ENCODE measurements at regions not wholly inside any gene's neighbourhood (a gene's known extent, or its start where the extent isn't known, plus 50 kb on each side); places are given as distances from the start of the nearest gene placed in this dataset.

DNA sequence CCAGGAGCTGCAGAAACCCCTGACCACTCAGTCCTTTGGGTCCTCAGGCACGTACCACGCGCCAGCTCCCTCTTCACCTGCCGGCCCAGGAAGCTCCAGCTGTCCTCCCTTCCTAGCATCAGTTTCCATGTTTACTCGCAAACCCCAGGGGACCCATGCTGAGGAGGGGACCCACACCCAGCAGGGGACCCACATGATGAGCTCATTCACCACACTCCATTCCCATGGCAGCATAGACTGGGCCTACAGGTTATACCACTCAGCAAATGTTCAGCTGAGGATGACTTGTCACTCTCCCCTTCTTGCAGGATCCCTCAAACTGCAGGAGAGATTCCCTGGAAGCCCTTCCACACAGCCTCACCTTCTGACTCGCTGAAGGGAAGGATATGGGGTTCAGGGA lies 73.5 kb upstream of the GALNT10 start:
- Histone ChIP-seq H3K23ac (ENCODE audit: low read depth, low read length, poor library complexity) (no peak overlapping the region), H3K4me3 (ENCODE audit: low read length in 2 of 2) (no peak overlapping the region), H3K18ac (ENCODE audit: low read length) (peak overlapping the region; percentile 51), H3K27me3 (ENCODE audit: control insufficient read depth in 3 of 3, insufficient read depth in 3 of 3, low read depth in 1 of 3, low read length in 3 of 3) (no peaks in the 10 kb centered on the region), H3K27ac (replicated peaks; ENCODE audit: low read length) (no peak overlapping the region), H3K9ac (ENCODE audit: low read depth, low read length, poor library complexity) (no peak overlapping the region), H4K91ac (ENCODE audit: low read depth, low read length, poor library complexity) (no peak overlapping the region), H2BK5ac (ENCODE audit: low read length) (no peak overlapping the region), H3K79me1 (ENCODE audit: low read depth, low read length) (no peaks in the 10 kb centered on the region), H3K4me1 (ENCODE audit: control insufficient read depth in 2 of 2, insufficient read depth in 1 of 2, low read depth in 1 of 2, low read length in 2 of 2) (peaks cover 0 to 6% of the 10 kb centered on the region in 2 donors), H3K14ac (ENCODE audit: low read length) (no peak overlapping the region), H2BK120ac (ENCODE audit: low read depth, low read length) (no peak overlapping the region), H3K4ac (ENCODE audit: low read length) (no peak overlapping the region), H2BK12ac (ENCODE audit: low read length) (no peak overlapping the region), H2AFZ (ENCODE audit: low read length) (no peak overlapping the region), H2BK15ac (ENCODE audit: low read length) (no peak overlapping the region), H4K8ac (ENCODE audit: low read depth, low read length) (no peak overlapping the region), H3K36me3 (replicated peaks in 1 of 2; ENCODE audit: control insufficient read depth in 2 of 2, insufficient read depth in 2 of 2, low read length in 2 of 2) (no peaks in the 10 kb centered on the region), H2AK5ac (ENCODE audit: low read depth, low read length) (no peak overlapping the region), H3K4me2 (ENCODE audit: insufficient read depth, low read length, poor library complexity, severe bottlenecking) (no peak overlapping the region), H3K9me3 (replicated peaks in 1 of 2; ENCODE audit: control insufficient read depth in 2 of 2, insufficient read depth in 1 of 2, low read depth in 1 of 2, low read length in 2 of 2) (no peaks in the 10 kb centered on the region)
- no CpG with 5 or more reads among the region's 6 CpGs for WGBS, 2 donors (ENCODE audit: extremely low coverage in 2 of 2, insufficient read length in 2 of 2, insufficient replicate concordance in 1 of 2)
- no peak for DNase-seq (ENCODE audit: low spot score)

GRCh38 chr5:154117930-154118329 lies 72.6 kb upstream of the GALNT10 start:
- Histone ChIP-seq H3K79me1 (ENCODE audit: low read depth, low read length) (no peaks in the 10 kb centered on the region), H2AFZ (ENCODE audit: low read length) (no peak overlapping the region), H3K27me3 (ENCODE audit: control insufficient read depth in 3 of 3, insufficient read depth in 3 of 3, low read depth in 1 of 3, low read length in 3 of 3) (no peaks in the 10 kb centered on the region), H3K4me2 (ENCODE audit: insufficient read depth, low read length, poor library complexity, severe bottlenecking) (no peak overlapping the region), H4K8ac (ENCODE audit: low read depth, low read length) (no peak overlapping the region), H2BK15ac (ENCODE audit: low read length) (no peak overlapping the region), H3K4ac (ENCODE audit: low read length) (no peak overlapping the region), H3K4me3 (ENCODE audit: low read length in 2 of 2) (no peak overlapping the region), H3K18ac (ENCODE audit: low read length) (no peak overlapping the region), H2BK5ac (ENCODE audit: low read length) (no peak overlapping the region), H3K9me3 (replicated peaks in 1 of 2; ENCODE audit: control insufficient read depth in 2 of 2, insufficient read depth in 1 of 2, low read depth in 1 of 2, low read length in 2 of 2) (no peaks in the 10 kb centered on the region), H2BK12ac (ENCODE audit: low read length) (no peak overlapping the region), H3K23ac (ENCODE audit: low read depth, low read length, poor library complexity) (peak overlapping the region; percentile 2), H3K36me3 (replicated peaks in 1 of 2; ENCODE audit: control insufficient read depth in 2 of 2, insufficient read depth in 2 of 2, low read length in 2 of 2) (no peaks in the 10 kb centered on the region), H3K14ac (ENCODE audit: low read length) (no peak overlapping the region), H3K27ac (replicated peaks; ENCODE audit: low read length) (no peak overlapping the region), H3K4me1 (ENCODE audit: control insufficient read depth in 2 of 2, insufficient read depth in 1 of 2, low read depth in 1 of 2, low read length in 2 of 2) (peaks cover 0 to 6% of the 10 kb centered on the region in 2 donors), H2AK5ac (ENCODE audit: low read depth, low read length) (no peak overlapping the region), H3K9ac (ENCODE audit: low read depth, low read length, poor library complexity) (no peak overlapping the region), H2BK120ac (ENCODE audit: low read depth, low read length) (no peak overlapping the region), H4K91ac (ENCODE audit: low read depth, low read length, poor library complexity) (no peak overlapping the region)
- WGBS, 2 donors (ENCODE audit: extremely low coverage in 2 of 2, insufficient read length in 2 of 2, insufficient replicate concordance in 1 of 2): no CpG with 5 or more reads among the region's 3 CpGs
- DNase-seq (ENCODE audit: low spot score): no peak

DNA sequence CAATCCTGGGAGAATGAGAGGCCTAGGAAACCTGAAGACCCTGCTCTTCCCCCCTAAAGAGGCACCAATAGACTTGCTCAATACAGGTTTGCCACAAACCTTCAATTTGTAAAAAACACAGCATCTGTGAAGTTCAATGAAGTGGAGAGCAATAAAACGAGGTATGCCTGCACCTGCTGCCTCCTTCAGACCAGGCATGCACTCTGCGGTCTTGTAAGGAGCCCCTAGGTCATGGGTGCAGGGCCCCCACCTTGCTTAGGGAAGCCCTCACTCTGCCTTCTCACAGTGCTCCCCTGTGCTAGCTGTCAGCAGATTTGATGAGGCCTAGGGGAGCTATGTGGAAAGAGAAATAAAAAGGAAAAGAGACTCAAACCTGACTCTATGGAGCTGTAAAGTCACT lies 72.1 kb upstream of the GALNT10 start:
- H3K9me3 ChIP-seq (replicated peaks in 1 of 2; ENCODE audit: control insufficient read depth in 2 of 2, insufficient read depth in 1 of 2, low read depth in 1 of 2, low read length in 2 of 2): no peaks in the 10 kb centered on the region
- no peak overlapping the region for H3K14ac ChIP-seq (ENCODE audit: low read length)
- no peak overlapping the region for H2AK5ac ChIP-seq (ENCODE audit: low read depth, low read length)
- H2BK5ac ChIP-seq (ENCODE audit: low read length): no peak overlapping the region
- H3K27ac ChIP-seq (replicated peaks; ENCODE audit: low read length): no peak overlapping the region
- no peak overlapping the region for H3K4me3 ChIP-seq (ENCODE audit: low read length in 2 of 2)
- no peak for DNase-seq (ENCODE audit: low spot score)
- H4K91ac ChIP-seq (ENCODE audit: low read depth, low read length, poor library complexity): no peak overlapping the region
- no peak overlapping the region for H3K4me2 ChIP-seq (ENCODE audit: insufficient read depth, low read length, poor library complexity, severe bottlenecking)
- H2BK120ac ChIP-seq (ENCODE audit: low read depth, low read length): no peak overlapping the region
- no peaks in the 10 kb centered on the region for H3K27me3 ChIP-seq (ENCODE audit: control insufficient read depth in 3 of 3, insufficient read depth in 3 of 3, low read depth in 1 of 3, low read length in 3 of 3)
- H3K23ac ChIP-seq (ENCODE audit: low read depth, low read length, poor library complexity): no peak overlapping the region
- peak overlapping the region; percentile 1 for H2AFZ ChIP-seq (ENCODE audit: low read length)
- no CpG with 5 or more reads among the region's 2 CpGs for WGBS, 2 donors (ENCODE audit: extremely low coverage in 2 of 2, insufficient read length in 2 of 2, insufficient replicate concordance in 1 of 2)
- no peaks in the 10 kb centered on the region for H3K36me3 ChIP-seq (replicated peaks in 1 of 2; ENCODE audit: control insufficient read depth in 2 of 2, insufficient read depth in 2 of 2, low read length in 2 of 2)
- no peaks in the 10 kb centered on the region for H3K79me1 ChIP-seq (ENCODE audit: low read depth, low read length)
- H3K4ac ChIP-seq (ENCODE audit: low read length): no peak overlapping the region
- H4K8ac ChIP-seq (ENCODE audit: low read depth, low read length): no peak overlapping the region
- no peak overlapping the region for H2BK12ac ChIP-seq (ENCODE audit: low read length)
- H3K18ac ChIP-seq (ENCODE audit: low read length): no peak overlapping the region
- peaks cover 0 to 6% of the 10 kb centered on the region in 2 donors for H3K4me1 ChIP-seq (ENCODE audit: control insufficient read depth in 2 of 2, insufficient read depth in 1 of 2, low read depth in 1 of 2, low read length in 2 of 2)
- no peak overlapping the region for H3K9ac ChIP-seq (ENCODE audit: low read depth, low read length, poor library complexity)
- no peak overlapping the region for H2BK15ac ChIP-seq (ENCODE audit: low read length)

GRCh38 chr5:154118893-154119336 lies 71.6 kb upstream of the GALNT10 start:
- no peak overlapping the region for H3K23ac ChIP-seq (ENCODE audit: low read depth, low read length, poor library complexity)
- no peak overlapping the region for H4K8ac ChIP-seq (ENCODE audit: low read depth, low read length)
- no peaks in the 10 kb centered on the region for H3K27me3 ChIP-seq (ENCODE audit: control insufficient read depth in 3 of 3, insufficient read depth in 3 of 3, low read depth in 1 of 3, low read length in 3 of 3)
- no peaks in the 10 kb centered on the region for H3K79me1 ChIP-seq (ENCODE audit: low read depth, low read length)
- no peak overlapping the region for H2BK12ac ChIP-seq (ENCODE audit: low read length)
- H3K9me3 ChIP-seq (replicated peaks in 1 of 2; ENCODE audit: control insufficient read depth in 2 of 2, insufficient read depth in 1 of 2, low read depth in 1 of 2, low read length in 2 of 2): no peaks in the 10 kb centered on the region
- H2BK15ac ChIP-seq (ENCODE audit: low read length): no peak overlapping the region
- H3K9ac ChIP-seq (ENCODE audit: low read depth, low read length, poor library complexity): no peak overlapping the region
- no peak overlapping the region for H3K4ac ChIP-seq (ENCODE audit: low read length)
- no peak overlapping the region for H3K14ac ChIP-seq (ENCODE audit: low read length)
- no peak overlapping the region for H2BK5ac ChIP-seq (ENCODE audit: low read length)
- H3K36me3 ChIP-seq (replicated peaks in 1 of 2; ENCODE audit: control insufficient read depth in 2 of 2, insufficient read depth in 2 of 2, low read length in 2 of 2): no peaks in the 10 kb centered on the region
- H4K91ac ChIP-seq (ENCODE audit: low read depth, low read length, poor library complexity): no peak overlapping the region
- no CpG with 5 or more reads among the region's 4 CpGs for WGBS, 2 donors (ENCODE audit: extremely low coverage in 2 of 2, insufficient read length in 2 of 2, insufficient replicate concordance in 1 of 2)
- H2BK120ac ChIP-seq (ENCODE audit: low read depth, low read length): no peak overlapping the region
- H3K4me3 ChIP-seq (ENCODE audit: low read length in 2 of 2): no peak overlapping the region
- H3K27ac ChIP-seq (replicated peaks; ENCODE audit: low read length): no peak overlapping the region
- H3K4me2 ChIP-seq (ENCODE audit: insufficient read depth, low read length, poor library complexity, severe bottlenecking): no peak overlapping the region
- H3K4me1 ChIP-seq (ENCODE audit: control insufficient read depth in 2 of 2, insufficient read depth in 1 of 2, low read depth in 1 of 2, low read length in 2 of 2): peaks cover 0 to 6% of the 10 kb centered on the region in 2 donors
- no peak overlapping the region for H2AK5ac ChIP-seq (ENCODE audit: low read depth, low read length)
- H2AFZ ChIP-seq (ENCODE audit: low read length): peak overlapping the region; percentile 1
- no peak for DNase-seq (ENCODE audit: low spot score)
- H3K18ac ChIP-seq (ENCODE audit: low read length): no peak overlapping the region
